MM.1S (cell line): ENCODE measurements at regions not wholly inside any gene's neighbourhood (a gene's known extent, or its start where the extent isn't known, plus 50 kb on each side); places are given as distances from the start of the nearest gene placed in this dataset.
"Not testable (repeated sequence)": the region's sequence is repeated elsewhere in the genome, so short reads cannot be mapped to it uniquely, and the experiment has no call there.

Source experiments
- EZH2 ChIP-seq: fragments of 300-600 bp; sonication (generic); optimal IDR thresholded peaks from 2 replicates; pipeline ENCODE3; 2017; ENCODE audit warnings: low read depth, mild to moderate bottlenecking, antibody characterized with exemption, low read length, mixed read lengths
- EZH2phosphoT487 ChIP-seq: fragments of 300-600 bp; sonication (generic); IDR thresholded peaks from 2 replicates; pipeline ENCODE4 v1.6.1; 2018; ENCODE audit warnings: antibody characterized with exemption, low read length
- TF ChIP-seq, protein P1 (sequence below): fragments of 300-600 bp; sonication (generic); IDR thresholded peaks from 2 replicates; pipeline ENCODE4 v1.5.1; 2016; ENCODE audit warnings: antibody characterized with exemption, low read length, mixed read lengths

GRCh38 chr2:146539739-146540138, 1305.1 kb upstream of the ACVR2A start:
- TF ChIP-seq, protein P1, sequence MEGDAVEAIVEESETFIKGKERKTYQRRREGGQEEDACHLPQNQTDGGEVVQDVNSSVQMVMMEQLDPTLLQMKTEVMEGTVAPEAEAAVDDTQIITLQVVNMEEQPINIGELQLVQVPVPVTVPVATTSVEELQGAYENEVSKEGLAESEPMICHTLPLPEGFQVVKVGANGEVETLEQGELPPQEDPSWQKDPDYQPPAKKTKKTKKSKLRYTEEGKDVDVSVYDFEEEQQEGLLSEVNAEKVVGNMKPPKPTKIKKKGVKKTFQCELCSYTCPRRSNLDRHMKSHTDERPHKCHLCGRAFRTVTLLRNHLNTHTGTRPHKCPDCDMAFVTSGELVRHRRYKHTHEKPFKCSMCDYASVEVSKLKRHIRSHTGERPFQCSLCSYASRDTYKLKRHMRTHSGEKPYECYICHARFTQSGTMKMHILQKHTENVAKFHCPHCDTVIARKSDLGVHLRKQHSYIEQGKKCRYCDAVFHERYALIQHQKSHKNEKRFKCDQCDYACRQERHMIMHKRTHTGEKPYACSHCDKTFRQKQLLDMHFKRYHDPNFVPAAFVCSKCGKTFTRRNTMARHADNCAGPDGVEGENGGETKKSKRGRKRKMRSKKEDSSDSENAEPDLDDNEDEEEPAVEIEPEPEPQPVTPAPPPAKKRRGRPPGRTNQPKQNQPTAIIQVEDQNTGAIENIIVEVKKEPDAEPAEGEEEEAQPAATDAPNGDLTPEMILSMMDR, result not testable (repeated sequence)
- TF ChIP-seq EZH2, EZH2phosphoT487: not testable (repeated sequence)
